Gastroesophageal sphincter (tissue), 4 donors: ENCODE measurements at regions not wholly inside any gene's neighbourhood (a gene's known extent, or its start where the extent isn't known, plus 50 kb on each side); places are given as distances from the start of the nearest gene placed in this dataset.

Experiments
- ATAC-seq: fragments of 150-250 bp; one replicate; pipeline ENCODE4 v1.9.1; 2016; ENCODE audit warnings: mild to moderate bottlenecking, moderate library complexity
- H3K27ac ChIP-seq, 4 donors: fragments of 200-600 bp; sonication (generic) in 3 of 4; 1 replicate in 3 of 4; 2 replicates in 1 of 4; pipeline ENCODE4 v1.5.1; 2016 to 2019
- H3K27me3 ChIP-seq: fragments of 200-600 bp; sonication (generic); one replicate; pipeline ENCODE4 v1.5.1; 2019
- H3K36me3 ChIP-seq, 2 donors: fragments of 200-600 bp; sonication (generic); one replicate each; pipeline ENCODE4 v1.5.1; 2019; ENCODE audit warnings: control low read depth in 1 of 2
- H3K4me1 ChIP-seq, 3 donors: fragments of 200-600 bp; sonication (generic); 1 replicate in 2 of 3; 2 replicates in 1 of 3; pipeline ENCODE4 v1.5.1; 2016 to 2019; ENCODE audit warnings: control low read depth in 2 of 3
- H3K4me3 ChIP-seq, 2 donors: fragments of 200-600 bp; sonication (generic); one replicate each; pipeline ENCODE4 v1.5.1; 2019; ENCODE audit warnings: mild to moderate bottlenecking in 1 of 2, moderate library complexity in 1 of 2
- H3K9me3 ChIP-seq, 3 donors: fragments of 200-600 bp; sonication (generic); one replicate each; pipeline ENCODE4 v1.5.1; 2017 to 2019; ENCODE audit warnings: control low read depth in 2 of 3
- EP300 ChIP-seq: sonication (generic); formaldehyde crosslinking; IDR thresholded peaks from one replicate; pipeline ENCODE4 v1.6.1; 2017; ENCODE audit warnings: antibody characterized with exemption, mild to moderate bottlenecking
- POLR2A ChIP-seq, 2 donors: fragments of 450-650 bp; IDR thresholded peaks; one replicate each; pipeline ENCODE4 v1.6.1; 2017; ENCODE audit warnings: antibody characterized with exemption in 2 of 2, mild to moderate bottlenecking in 2 of 2, moderate library complexity in 1 of 2
- POLR2AphosphoS5 ChIP-seq: sonication (generic); formaldehyde crosslinking; IDR thresholded peaks from one replicate; pipeline ENCODE4 v1.6.1; 2017; ENCODE audit warnings: antibody characterized with exemption
- WGBS, 2 donors: methylation state at CpG; one replicate each; pipeline ENCODE4 v1.1.5; 2018; ENCODE audit warnings: low coverage in 1 of 2; 5-methylcytosine and 5-hydroxymethylcytosine counted together
- TF ChIP-seq, protein P1 (sequence below), 4 experiments: fragments of 200-600 bp in 2 of 4; fragments of 450-650 bp in 2 of 4; sonication (generic) in 1 of 4; IDR thresholded peaks; one replicate each; pipeline ENCODE4 v1.5.1; 2017 to 2019; ENCODE audit warnings: antibody characterized with exemption in 4 of 4, mild to moderate bottlenecking in 2 of 4, moderate library complexity in 2 of 4

DNA sequence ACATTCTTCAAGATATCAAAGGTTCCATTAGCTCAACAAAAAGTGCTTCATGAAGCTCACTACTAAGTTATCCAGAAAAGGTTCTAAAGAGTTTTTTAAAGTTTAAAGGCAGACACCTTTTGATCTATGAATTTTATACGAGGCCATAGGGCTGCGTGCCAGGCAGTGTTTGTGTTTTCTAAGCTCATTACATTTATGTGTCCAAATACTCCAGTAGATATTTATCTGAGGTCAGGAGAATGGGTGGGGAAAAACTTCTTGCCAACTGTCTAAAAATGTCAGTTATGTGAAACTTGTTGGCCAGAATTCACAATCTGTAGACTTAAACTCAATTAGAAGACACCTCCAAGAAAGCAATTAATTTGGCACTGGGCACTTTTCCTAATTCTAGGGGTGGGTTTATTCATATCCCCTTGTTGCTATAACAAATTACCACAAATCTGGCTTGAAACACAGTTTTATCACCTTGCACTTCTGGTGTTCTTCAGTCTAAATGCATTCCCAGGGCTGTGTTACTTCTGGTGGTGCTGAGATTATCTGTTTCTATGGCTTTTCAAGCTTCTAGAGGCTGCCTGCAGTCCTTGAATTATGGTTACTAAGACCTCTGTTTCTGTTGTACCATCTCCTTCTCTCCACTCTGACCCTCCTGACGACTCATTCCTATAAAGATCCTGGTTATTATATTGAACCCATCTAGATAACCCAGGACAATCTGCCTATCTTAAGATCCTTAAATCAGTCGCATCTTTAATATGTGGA is 1030.4 kb upstream of the CNTN5 start:
- Histone ChIP-seq H3K4me1 (no peaks in the 10 kb centered on the region), H3K27me3 (no peaks in the 10 kb centered on the region), H3K27ac (no peak overlapping the region), H3K4me3 (no peak overlapping the region), H3K9me3 (no peaks in the 10 kb centered on the region), H3K36me3 (no peaks in the 10 kb centered on the region)
- ATAC-seq: no peak
- WGBS, 2 donors: 26 to 29% methylated on average over 4 of the region's 4 CpGs
- TF ChIP-seq POLR2AphosphoS5 (no peak), POLR2A (IDR thresholded peaks at IDR 0.05) (no peak), EP300 (no peak)
- TF ChIP-seq, protein P1, sequence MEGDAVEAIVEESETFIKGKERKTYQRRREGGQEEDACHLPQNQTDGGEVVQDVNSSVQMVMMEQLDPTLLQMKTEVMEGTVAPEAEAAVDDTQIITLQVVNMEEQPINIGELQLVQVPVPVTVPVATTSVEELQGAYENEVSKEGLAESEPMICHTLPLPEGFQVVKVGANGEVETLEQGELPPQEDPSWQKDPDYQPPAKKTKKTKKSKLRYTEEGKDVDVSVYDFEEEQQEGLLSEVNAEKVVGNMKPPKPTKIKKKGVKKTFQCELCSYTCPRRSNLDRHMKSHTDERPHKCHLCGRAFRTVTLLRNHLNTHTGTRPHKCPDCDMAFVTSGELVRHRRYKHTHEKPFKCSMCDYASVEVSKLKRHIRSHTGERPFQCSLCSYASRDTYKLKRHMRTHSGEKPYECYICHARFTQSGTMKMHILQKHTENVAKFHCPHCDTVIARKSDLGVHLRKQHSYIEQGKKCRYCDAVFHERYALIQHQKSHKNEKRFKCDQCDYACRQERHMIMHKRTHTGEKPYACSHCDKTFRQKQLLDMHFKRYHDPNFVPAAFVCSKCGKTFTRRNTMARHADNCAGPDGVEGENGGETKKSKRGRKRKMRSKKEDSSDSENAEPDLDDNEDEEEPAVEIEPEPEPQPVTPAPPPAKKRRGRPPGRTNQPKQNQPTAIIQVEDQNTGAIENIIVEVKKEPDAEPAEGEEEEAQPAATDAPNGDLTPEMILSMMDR (IDR thresholded peaks at IDR 0.05): no peak

DNA sequence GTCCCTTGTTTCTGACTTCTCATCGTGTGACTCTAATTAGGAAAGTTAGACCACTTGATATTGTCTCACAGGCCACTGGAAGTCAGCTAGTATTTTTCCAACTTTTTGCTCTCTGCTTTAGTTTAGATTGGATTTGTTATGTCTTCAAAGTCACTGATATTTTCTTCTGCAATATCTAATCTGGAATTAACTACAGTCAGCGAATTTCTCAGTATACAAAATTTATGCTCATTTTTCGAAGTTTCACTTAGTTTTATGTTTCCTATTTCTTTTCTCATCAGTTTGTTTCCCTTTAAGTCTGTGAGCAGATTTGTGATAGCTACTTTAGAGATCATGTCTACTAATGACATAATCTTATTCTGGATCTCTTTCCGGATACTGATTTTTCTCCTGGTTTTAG is 1027.2 kb upstream of the CNTN5 start:
- H3K9me3 ChIP-seq: no peaks in the 10 kb centered on the region
- TF ChIP-seq, protein P1 (IDR thresholded peaks at IDR 0.05): no peak
- TF ChIP-seq EP300: no peak
- TF ChIP-seq POLR2AphosphoS5: no peak
- TF ChIP-seq POLR2A (IDR thresholded peaks at IDR 0.05): no peak
- no peaks in the 10 kb centered on the region for H3K27me3 ChIP-seq
- H3K4me1 ChIP-seq: no peaks in the 10 kb centered on the region
- H3K4me3 ChIP-seq: no peak overlapping the region
- no peak for ATAC-seq
- WGBS, 2 donors: 84 to 88% methylated on average over 4 of the region's 4 CpGs
- H3K36me3 ChIP-seq: no peaks in the 10 kb centered on the region
- H3K27ac ChIP-seq: no peak overlapping the region

DNA sequence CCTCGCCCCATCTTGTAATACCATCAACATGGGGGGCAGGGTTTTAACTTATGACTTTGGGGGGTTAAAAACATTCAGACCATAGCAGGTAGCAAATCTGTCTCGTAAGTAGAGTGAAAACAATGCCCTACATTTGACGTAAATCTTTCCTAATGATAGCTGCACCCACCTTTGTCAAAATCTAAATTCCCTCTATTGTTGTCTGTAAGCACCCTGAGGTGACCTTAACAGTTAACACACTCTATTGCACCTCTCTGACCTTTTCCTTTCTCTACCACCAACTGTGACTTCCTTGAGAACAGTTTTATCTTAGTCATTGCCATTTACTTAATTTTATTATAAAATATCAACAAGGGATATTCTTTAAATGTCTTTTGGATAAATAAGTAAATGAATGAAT is 1024.9 kb upstream of the CNTN5 start:
- Histone ChIP-seq H3K27ac (no peak overlapping the region), H3K27me3 (no peaks in the 10 kb centered on the region), H3K4me1 (no peaks in the 10 kb centered on the region), H3K4me3 (no peak overlapping the region), H3K36me3 (no peaks in the 10 kb centered on the region), H3K9me3 (no peaks in the 10 kb centered on the region)
- no peak for ATAC-seq
- 80 to 81% methylated on average over 3 of the region's 3 CpGs for WGBS, 2 donors
- TF ChIP-seq EP300 (no peak), POLR2A (IDR thresholded peaks at IDR 0.05) (no peak), POLR2AphosphoS5 (no peak)
- TF ChIP-seq, protein P1 (IDR thresholded peaks at IDR 0.05): no peak

DNA sequence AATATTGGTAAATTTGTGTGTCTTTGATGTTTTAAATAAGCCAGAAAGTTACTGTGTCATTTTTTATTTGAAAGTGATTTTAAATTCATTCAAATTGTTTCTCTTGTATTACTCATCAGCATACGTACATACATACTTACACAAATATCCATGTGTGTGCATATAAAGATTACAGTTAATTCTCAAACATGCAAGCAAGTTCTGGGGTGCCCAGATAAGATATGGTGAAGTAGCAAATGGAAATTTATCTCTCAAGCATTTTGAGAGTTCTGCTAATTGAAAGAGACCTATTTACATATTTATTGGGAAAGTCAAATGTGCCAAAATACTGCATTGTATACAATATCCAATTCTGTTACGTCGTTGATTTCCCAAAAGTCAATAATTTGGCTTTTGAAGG is 1024.0 kb upstream of the CNTN5 start:
- H3K36me3 ChIP-seq: no peaks in the 10 kb centered on the region
- TF ChIP-seq POLR2AphosphoS5 (no peak), EP300 (no peak), POLR2A (IDR thresholded peaks at IDR 0.05) (no peak)
- 78 to 81% methylated on average over 3 of the region's 3 CpGs for WGBS, 2 donors
- no peak for ATAC-seq
- no peaks in the 10 kb centered on the region for H3K4me1 ChIP-seq
- no peak overlapping the region for H3K27ac ChIP-seq
- H3K9me3 ChIP-seq: no peaks in the 10 kb centered on the region
- H3K27me3 ChIP-seq: no peaks in the 10 kb centered on the region
- H3K4me3 ChIP-seq: no peak overlapping the region

DNA sequence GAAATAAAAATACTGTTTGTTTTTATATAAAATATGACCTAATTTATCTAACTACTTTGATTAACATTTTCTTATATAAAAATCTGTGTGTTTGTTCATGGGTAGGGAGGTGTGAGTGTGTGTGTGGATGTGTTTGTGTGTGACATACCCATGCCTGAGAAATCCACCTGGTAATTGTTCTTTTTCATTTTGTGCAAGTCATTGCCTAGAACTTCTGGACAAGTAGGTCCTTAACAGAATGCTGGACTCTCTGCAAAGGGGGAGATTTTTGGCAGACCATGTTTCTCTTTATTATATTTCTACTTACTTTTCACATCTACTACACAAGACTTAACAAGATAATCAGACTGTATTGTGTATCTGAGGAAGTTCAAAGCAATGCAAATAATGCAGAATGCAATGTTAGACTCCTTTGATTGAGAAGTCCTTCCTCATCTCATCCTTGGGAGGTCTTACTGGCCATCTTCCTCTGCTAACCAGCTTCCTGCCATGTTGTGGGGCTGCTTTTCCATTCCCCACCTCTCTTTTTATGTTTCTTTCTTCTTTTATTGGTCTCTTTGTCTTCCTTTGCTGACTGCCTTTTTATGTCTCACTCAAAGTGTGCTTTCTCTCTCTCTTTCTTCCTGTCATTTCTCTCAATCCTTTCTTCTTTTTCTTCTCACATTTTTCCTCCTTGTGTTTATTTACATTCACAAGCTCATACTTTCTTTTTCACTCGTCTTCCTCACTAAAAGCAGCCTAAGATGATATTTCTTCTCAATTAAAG is 1017.0 kb upstream of the CNTN5 start:
- Histone ChIP-seq H3K4me1 (no peaks in the 10 kb centered on the region), H3K36me3 (no peaks in the 10 kb centered on the region), H3K27me3 (no peaks in the 10 kb centered on the region), H3K9me3 (no peaks in the 10 kb centered on the region), H3K4me3 (no peak overlapping the region), H3K27ac (no peak overlapping the region)
- no peak for ATAC-seq
- 0 to 23% methylated on average over 1 of the region's 1 CpG for WGBS, 2 donors
- no peak for TF ChIP-seq POLR2A (IDR thresholded peaks at IDR 0.05)
- no peak for TF ChIP-seq EP300
- TF ChIP-seq, protein P1 (IDR thresholded peaks at IDR 0.05): no peak
- no peak for TF ChIP-seq POLR2AphosphoS5
